ENCODE measurements at regions not wholly inside any gene's neighbourhood (a gene's known extent, or its start where the extent isn't known, plus 50 kb on each side); places are given as distances from the start of the nearest gene placed in this dataset.

- TF ChIP-seq POLR2A (IDR thresholded peaks at IDR 0.05; ENCODE audit: low read depth, low read length) (no peak), CTCF (IDR thresholded peaks at IDR 0.05; ENCODE audit: extremely low read depth in 1 of 2, insufficient read depth in 1 of 2, low read depth in 1 of 2, low read length in 2 of 2) (no peak), EZH2 (IDR thresholded peaks at IDR 0.05; ENCODE audit: borderline replicate concordance, low read depth, low read length, severe bottlenecking) (no peak), POLR2AphosphoS5 (IDR thresholded peaks at IDR 0.05; ENCODE audit: insufficient read depth, low read depth, low read length) (no peak)
These were observed 1469.0 kb upstream of the ACO1 start for GRCh38 chr9:30915451-30915850.
